ENCODE measurements at regions not wholly inside any gene's neighbourhood (a gene's known extent, or its start where the extent isn't known, plus 50 kb on each side); places are given as distances from the start of the nearest gene placed in this dataset.

DNA sequence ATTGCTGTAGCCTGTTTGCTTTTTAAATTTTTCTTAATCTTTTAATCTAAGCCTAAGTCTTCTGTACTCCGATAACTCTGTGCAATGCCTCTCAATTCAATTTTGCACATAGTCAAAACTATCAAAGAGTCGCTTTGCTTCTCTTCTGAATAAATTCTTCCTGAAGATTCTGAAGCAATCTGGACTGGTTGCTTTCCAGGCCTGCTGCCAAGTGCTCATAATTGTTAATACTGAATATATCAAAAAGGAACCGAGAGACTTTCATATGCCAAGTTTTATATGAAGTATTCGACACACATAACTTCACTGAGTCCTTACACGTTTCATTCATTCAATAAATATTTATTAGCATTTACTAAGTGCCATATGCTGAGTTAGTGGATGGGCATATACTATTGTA, 91.3 kb downstream of the EDNRB start:
- TF ChIP-seq, protein P1, sequence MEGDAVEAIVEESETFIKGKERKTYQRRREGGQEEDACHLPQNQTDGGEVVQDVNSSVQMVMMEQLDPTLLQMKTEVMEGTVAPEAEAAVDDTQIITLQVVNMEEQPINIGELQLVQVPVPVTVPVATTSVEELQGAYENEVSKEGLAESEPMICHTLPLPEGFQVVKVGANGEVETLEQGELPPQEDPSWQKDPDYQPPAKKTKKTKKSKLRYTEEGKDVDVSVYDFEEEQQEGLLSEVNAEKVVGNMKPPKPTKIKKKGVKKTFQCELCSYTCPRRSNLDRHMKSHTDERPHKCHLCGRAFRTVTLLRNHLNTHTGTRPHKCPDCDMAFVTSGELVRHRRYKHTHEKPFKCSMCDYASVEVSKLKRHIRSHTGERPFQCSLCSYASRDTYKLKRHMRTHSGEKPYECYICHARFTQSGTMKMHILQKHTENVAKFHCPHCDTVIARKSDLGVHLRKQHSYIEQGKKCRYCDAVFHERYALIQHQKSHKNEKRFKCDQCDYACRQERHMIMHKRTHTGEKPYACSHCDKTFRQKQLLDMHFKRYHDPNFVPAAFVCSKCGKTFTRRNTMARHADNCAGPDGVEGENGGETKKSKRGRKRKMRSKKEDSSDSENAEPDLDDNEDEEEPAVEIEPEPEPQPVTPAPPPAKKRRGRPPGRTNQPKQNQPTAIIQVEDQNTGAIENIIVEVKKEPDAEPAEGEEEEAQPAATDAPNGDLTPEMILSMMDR (IDR thresholded peaks at IDR 0.05), result no peak
- TF ChIP-seq POLR2A (IDR thresholded peaks at IDR 0.05), result no peak
- Histone ChIP-seq H3K4me3 (no peak overlapping the region), H3K4me1 (replicated peaks in 1 of 2) (no peaks in the 10 kb centered on the region), H3K9me3 (replicated peaks in 1 of 3) (no peaks in the 10 kb centered on the region), H3K36me3 (replicated peaks in 1 of 2) (no peaks in the 10 kb centered on the region), H3K27me3 (no peaks in the 10 kb centered on the region), H3K27ac (no peak overlapping the region)
- 61 to 74% (median 65%) methylated on average over 5 of the region's 5 CpGs for WGBS, 4 donors
- peak in 5 of 7 donors; percentile 23 to 63 (median 38) for DNase-seq
- intact Hi-C loops (cut with DNase I), result no loop called here

GRCh38 chr13:77820431-77821149, 98.0 kb downstream of the EDNRB start:
- Histone ChIP-seq H3K9me3 (replicated peaks in 1 of 3) (no peaks in the 10 kb centered on the region), H3K4me1 (replicated peaks in 1 of 2) (no peaks in the 10 kb centered on the region), H3K4me3 (no peak overlapping the region), H3K27me3 (no peaks in the 10 kb centered on the region), H3K27ac (no peak overlapping the region), H3K36me3 (replicated peaks in 1 of 2) (no peaks in the 10 kb centered on the region)
- WGBS, 4 donors, result 49 to 65% (median 57%) methylated on average over 4 of the region's 4 CpGs
- TF ChIP-seq, protein P1 (IDR thresholded peaks at IDR 0.05), result no peak
- no peak for TF ChIP-seq POLR2A (IDR thresholded peaks at IDR 0.05)
- intact Hi-C loops (cut with DNase I), result no loop called here
- DNase-seq, result no peak

- no peaks in the 10 kb centered on the region for H3K27me3 ChIP-seq
- no peaks in the 10 kb centered on the region for H3K4me1 ChIP-seq (replicated peaks in 1 of 2)
- H3K27ac ChIP-seq, result no peak overlapping the region
- no peaks in the 10 kb centered on the region for H3K9me3 ChIP-seq (replicated peaks in 1 of 3)
- TF ChIP-seq, protein P1 (IDR thresholded peaks at IDR 0.05), result no peak
- TF ChIP-seq POLR2A (IDR thresholded peaks at IDR 0.05), result no peak
- intact Hi-C loops (cut with DNase I), result no loop called here
- no peak overlapping the region for H3K4me3 ChIP-seq
- no peaks in the 10 kb centered on the region for H3K36me3 ChIP-seq (replicated peaks in 1 of 2)
- WGBS, 4 donors, result 72 to 86% (median 79%) methylated on average over 2 of the region's 2 CpGs
- no peak for DNase-seq
These were observed 101.1 kb downstream of the EDNRB start for GRCh38 chr13:77817521-77817920.

- H3K27ac ChIP-seq, result no peak overlapping the region
- no peaks in the 10 kb centered on the region for H3K4me1 ChIP-seq (replicated peaks in 1 of 2)
- no peaks in the 10 kb centered on the region for H3K9me3 ChIP-seq (replicated peaks in 1 of 3)
- H3K36me3 ChIP-seq (replicated peaks in 1 of 2), result no peaks in the 10 kb centered on the region
- TF ChIP-seq POLR2A (IDR thresholded peaks at IDR 0.05), result no peak
- TF ChIP-seq, protein P1 (IDR thresholded peaks at IDR 0.05), result no peak
- no peak for DNase-seq
- WGBS, 4 donors, result 77 to 90% (median 84%) methylated on average over 5 of the region's 5 CpGs
- H3K27me3 ChIP-seq, result no peaks in the 10 kb centered on the region
- intact Hi-C loops (cut with DNase I), result no loop called here
- H3K4me3 ChIP-seq, result no peak overlapping the region
These were observed 103.3 kb downstream of the EDNRB start for GRCh38 chr13:77815330-77815729.
